H1 (cell line): ENCODE measurements at regions not wholly inside any gene's neighbourhood (a gene's known extent, or its start where the extent isn't known, plus 50 kb on each side); places are given as distances from the start of the nearest gene placed in this dataset.

ENCODE experiments used
- CTCF ChIA-PET: fragments of 300-600 bp; sonication (Branson Sonifier 250); formaldehyde crosslinking; loops from one replicate; lab custom pipeline; 2021; ENCODE audit not compliant: partially characterized antibody; lab: Charles Lee
- POLR2A ChIA-PET: fragments of 300-600 bp; sonication (Branson Sonifier 250); formaldehyde crosslinking; loops from one replicate; lab custom pipeline; 2021; ENCODE audit warnings: inconsistent platforms; ENCODE audit not compliant: partially characterized antibody; lab: Charles Lee
- DNase-seq, 2 experiments: peaks; one replicate each; pipeline versions ENCODE4 v3.0.0 to v3.0.0-alpha.2; 2010 to 2022; ENCODE audit warnings: low spot score in 2 of 2, low read depth in 1 of 2, mixed read lengths in 1 of 2
- FAIRE-seq: peaks from 2 replicates; lab custom pipeline; 2011; peaks lifted over from hg19 to GRCh38; lab: Jason Lieb, UNC
- H2AFZ ChIP-seq: 2 replicates; pipeline ENCODE4 v1.8.1; 2012; ENCODE audit warnings: low read length, inconsistent platforms
- H2AK5ac ChIP-seq: 2 replicates; pipeline ENCODE4 v1.6.1; 2013; ENCODE audit warnings: low read depth, low read length
- H2BK120ac ChIP-seq: replicated peaks from 2 replicates; pipeline ENCODE3; 2013; ENCODE audit warnings: low read depth, low read length, inconsistent platforms
- H2BK12ac ChIP-seq: 2 replicates; pipeline ENCODE4 v1.6.1; 2013; ENCODE audit warnings: low read depth, low read length
- H2BK15ac ChIP-seq: 2 replicates; pipeline ENCODE4 v1.6.1; 2013; ENCODE audit warnings: low read length
- H2BK20ac ChIP-seq: 2 replicates; pipeline ENCODE4 v1.6.1; 2013; ENCODE audit warnings: low read length
- H2BK5ac ChIP-seq: 2 replicates; pipeline ENCODE4 v1.6.1; 2013; ENCODE audit warnings: low read depth, low read length
- H3K14ac ChIP-seq: 2 replicates; pipeline ENCODE4 v1.6.1; 2013; ENCODE audit warnings: inconsistent platforms; ENCODE audit not compliant: insufficient read length
- H3K18ac ChIP-seq: 2 replicates; pipeline ENCODE4 v1.6.1; 2013; ENCODE audit warnings: low read length; ENCODE audit errors: extremely low read depth
- H3K23ac ChIP-seq: 2 replicates; pipeline ENCODE4 v1.6.1; 2013; ENCODE audit warnings: inconsistent platforms; ENCODE audit not compliant: insufficient read length
- H3K23me2 ChIP-seq: 2 replicates; pipeline ENCODE4 v1.6.1; 2013; ENCODE audit warnings: low read depth, low read length
- H3K27ac ChIP-seq: 2 replicates; pipeline ENCODE4 v1.6.1; 2011; ENCODE audit warnings: low read depth, low read length, inconsistent platforms
- H3K27me3 ChIP-seq, 4 experiments: replicated peaks in 1 of 4; 1 replicate in 1 of 4; 2 replicates in 3 of 4; pipeline versions ENCODE4 v1.6.1 to v1.8.1; 2011 to 2013; ENCODE audit warnings: low read length in 3 of 4, mild to moderate bottlenecking in 3 of 4, inconsistent platforms in 2 of 4, mixed read lengths in 2 of 4, moderate library complexity in 1 of 4; ENCODE audit not compliant: control insufficient read depth in 3 of 4, insufficient read depth in 3 of 4; ENCODE audit errors: extremely low read depth in 1 of 4
- H3K36me3 ChIP-seq, 4 experiments: 2 replicates each; pipeline versions ENCODE4 v1.6.1 to v1.8.1; 2011 to 2013; ENCODE audit warnings: mild to moderate bottlenecking in 4 of 4, low read length in 3 of 4, moderate library complexity in 2 of 4, control low read depth in 1 of 4, inconsistent platforms in 1 of 4; ENCODE audit not compliant: insufficient read depth in 4 of 4, control insufficient read depth in 2 of 4
- H3K4ac ChIP-seq: replicated peaks from 2 replicates; pipeline ENCODE3; 2013; ENCODE audit warnings: low read length, low read depth, mixed read lengths, inconsistent platforms; ENCODE audit not compliant: insufficient read length
- H3K4me1 ChIP-seq, 4 experiments: replicated peaks in 1 of 4; 1 replicate in 1 of 4; 2 replicates in 3 of 4; pipeline versions ENCODE4 v1.6.1 to v1.8.1; 2011 to 2013; ENCODE audit warnings: low read length in 3 of 4, inconsistent platforms in 2 of 4, mixed read lengths in 1 of 4; ENCODE audit not compliant: insufficient read depth in 4 of 4, control insufficient read depth in 3 of 4
- H3K4me2 ChIP-seq, 2 experiments: 2 replicates each; pipeline versions ENCODE4 v1.6.1 to v1.8.1; 2011 to 2013; ENCODE audit warnings: low read depth in 2 of 2, low read length in 2 of 2, control low read depth in 1 of 2, inconsistent platforms in 1 of 2, mild to moderate bottlenecking in 1 of 2; ENCODE audit not compliant: insufficient read depth in 1 of 2
- H3K4me3 ChIP-seq, 4 experiments: fragments of 200-600, 300-600 bp in 1 of 4; sonication (generic), shearing (Covaris generic), sonication (Bioruptor Twin) in 1 of 4; 2 replicates each; pipeline versions ENCODE4 v1.5.1 to v1.8.1; 2011 to 2016; ENCODE audit warnings: low read length in 4 of 4, low read depth in 3 of 4, control low read depth in 2 of 4, inconsistent platforms in 2 of 4, mild to moderate bottlenecking in 2 of 4, mixed read lengths in 1 of 4, moderate library complexity in 1 of 4; ENCODE audit not compliant: insufficient read depth in 2 of 4; ENCODE audit errors: extremely low read depth in 1 of 4
- H3K56ac ChIP-seq: replicated peaks from 2 replicates; pipeline ENCODE3; 2013; ENCODE audit warnings: low read depth, mild to moderate bottlenecking, mixed read lengths, low read length, inconsistent platforms; ENCODE audit not compliant: insufficient read length
- H3K79me1 ChIP-seq: 2 replicates; pipeline ENCODE4 v1.6.1; 2013; ENCODE audit warnings: low read depth, low read length, control low read depth
- H3K79me2 ChIP-seq, 2 experiments: 2 replicates each; pipeline versions ENCODE4 v1.6.1 to v1.8.1; 2012 to 2013; ENCODE audit warnings: low read length in 2 of 2, mild to moderate bottlenecking in 2 of 2, inconsistent platforms in 1 of 2; ENCODE audit not compliant: insufficient read depth in 2 of 2, control insufficient read depth in 1 of 2
- H3K9ac ChIP-seq, 4 experiments: replicated peaks in 1 of 4; 1 replicate in 1 of 4; 2 replicates in 3 of 4; pipeline versions ENCODE4 v1.6.1 to v1.8.1; 2011 to 2013; ENCODE audit warnings: low read depth in 3 of 4, low read length in 3 of 4, control low read depth in 2 of 4, mild to moderate bottlenecking in 2 of 4, moderate library complexity in 2 of 4, inconsistent platforms in 1 of 4; ENCODE audit errors: extremely low read depth in 1 of 4
- H3K9me3 ChIP-seq, 2 experiments: 2 replicates each; pipeline versions ENCODE4 v1.6.1 to v1.8.1; 2012 to 2013; ENCODE audit warnings: mild to moderate bottlenecking in 2 of 2, moderate library complexity in 2 of 2, control low read depth in 1 of 2, inconsistent platforms in 1 of 2, low read depth in 1 of 2, low read length in 1 of 2, mixed read lengths in 1 of 2; ENCODE audit not compliant: insufficient read depth in 2 of 2
- H4K20me1 ChIP-seq, 2 experiments: replicated peaks in 1 of 2; 2 replicates each; pipeline versions ENCODE3 to v1.8.1; 2011 to 2013; ENCODE audit warnings: inconsistent platforms in 2 of 2, low read length in 2 of 2, mild to moderate bottlenecking in 1 of 2; ENCODE audit not compliant: insufficient read depth in 2 of 2, control insufficient read depth in 1 of 2
- H4K5ac ChIP-seq: 2 replicates; pipeline ENCODE4 v1.6.1; 2013; ENCODE audit warnings: low read length, low read depth, mixed read lengths, inconsistent platforms; ENCODE audit not compliant: insufficient read length
- H4K8ac ChIP-seq: 2 replicates; pipeline ENCODE4 v1.8.0; 2013; ENCODE audit warnings: mild to moderate bottlenecking, moderate library complexity, low read length, inconsistent platforms; ENCODE audit not compliant: insufficient read depth; ENCODE audit errors: extremely low read depth
- H4K91ac ChIP-seq: replicated peaks from 2 replicates; pipeline ENCODE3; 2013; ENCODE audit warnings: low read length, mixed read lengths, inconsistent platforms; ENCODE audit not compliant: insufficient read length
- ASH2L ChIP-seq: fragments of 200-600, 300-600 bp; sonication (generic); IDR thresholded peaks from one replicate; pipeline ENCODE4 v1.7.1; 2017; ENCODE audit warnings: low read length
- CTCF ChIP-seq, 3 experiments: IDR thresholded peaks; 1 replicate in 2 of 3; 2 replicates in 1 of 3; pipeline versions ENCODE4 v1.5.1 to v1.6.1; 2011; ENCODE audit warnings: low read length in 3 of 3, mild to moderate bottlenecking in 3 of 3, inconsistent platforms in 2 of 3, low read depth in 1 of 3, moderate library complexity in 1 of 3; ENCODE audit not compliant: insufficient read depth in 1 of 3; ENCODE audit errors: control extremely low read depth in 1 of 3
- RAD21 ChIP-seq, 2 experiments: IDR thresholded peaks in 1 of 2; conservative IDR thresholded peaks in 1 of 2; 2 replicates each; pipeline ENCODE4 v1.6.1; 2011; ENCODE audit warnings: low read depth in 2 of 2, low read length in 2 of 2, improper control_type of control experiment in 1 of 2, inconsistent platforms in 1 of 2, mild to moderate bottlenecking in 1 of 2, moderate library complexity in 1 of 2
- RFX5 ChIP-seq: IDR thresholded peaks from 2 replicates; pipeline ENCODE4 v1.6.1; 2011; ENCODE audit warnings: low read depth, low read length, improper control_type of control experiment, borderline replicate concordance
- SP4 ChIP-seq: IDR thresholded peaks from 2 replicates; pipeline ENCODE4 v1.6.1; 2012; ENCODE audit warnings: low read length, inconsistent platforms
- WGBS, 2 experiments: shearing (Covaris generic) in 1 of 2; methylation state at CpG; one replicate each; pipeline versions ENCODE4 v1.1.6 to v1.1.7; 2013 to 2015; ENCODE audit warnings: low lambda C conversion rate in 2 of 2, mixed read lengths in 2 of 2, inconsistent platforms in 1 of 2, low coverage in 1 of 2, missing lambda C conversion rate in 1 of 2; ENCODE audit not compliant: insufficient replicate concordance in 2 of 2, insufficient coverage in 1 of 2, insufficient read length in 1 of 2; ENCODE audit errors: extremely low coverage in 1 of 2, missing lambda C conversion rate in 1 of 2; 5-methylcytosine and 5-hydroxymethylcytosine counted together

DNA sequence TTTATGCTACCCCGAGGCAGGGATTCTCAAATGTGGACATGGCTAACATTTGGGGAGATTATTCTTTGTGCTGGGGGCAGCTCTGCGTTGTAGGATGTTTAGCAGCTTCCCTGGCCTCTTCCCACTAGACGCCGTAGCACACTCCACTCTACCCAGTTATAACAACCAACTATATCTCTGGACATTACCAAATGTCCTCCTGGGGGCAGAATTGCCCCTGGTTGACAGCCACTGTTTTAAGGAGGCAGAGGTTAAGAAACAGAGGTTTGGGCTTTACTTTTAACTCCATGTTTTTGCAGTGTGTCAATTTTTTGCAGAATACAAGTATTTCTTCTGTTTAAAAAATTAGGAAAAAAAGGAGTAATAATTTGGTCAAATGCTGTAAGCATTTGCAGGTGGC lies 56.2 kb upstream of the BMP6 start:
- no peak overlapping the region for H3K4me3 ChIP-seq
- H2BK5ac ChIP-seq: no peak overlapping the region
- H2AK5ac ChIP-seq: no peak overlapping the region
- H3K18ac ChIP-seq: no peak overlapping the region
- H3K4me2 ChIP-seq: no peak overlapping the region
- H3K14ac ChIP-seq: no peak overlapping the region
- no peaks in the 10 kb centered on the region for H3K79me1 ChIP-seq
- no peaks in the 10 kb centered on the region for H3K9me3 ChIP-seq
- CTCF ChIA-PET: interaction anchor here (0.6 to 2.2 kb wide), 6 partner anchors 28 to 202 kb away, joined by 3 to 8 read pairs (median 4); no protein-coding TSS in a partner anchor
- H2AFZ ChIP-seq: no peak overlapping the region
- H3K4ac ChIP-seq: no peak overlapping the region
- POLR2A ChIA-PET: no interaction called here
- H4K8ac ChIP-seq: no peak overlapping the region
- no peak overlapping the region for H2BK120ac ChIP-seq
- FAIRE-seq (no peak), DNase-seq (no peak)
- H3K79me2 ChIP-seq: no peaks in the 10 kb centered on the region
- H3K56ac ChIP-seq: no peak overlapping the region
- H3K27ac ChIP-seq: no peak overlapping the region
- H4K20me1 ChIP-seq: no peaks in the 10 kb centered on the region
- H2BK20ac ChIP-seq: no peak overlapping the region
- WGBS, 2 experiments: 87% methylated on average over 4 of the region's 4 CpGs; no CpG with 5 or more reads in 1 of the 2 experiments
- H4K5ac ChIP-seq: no peak overlapping the region
- H3K4me1 ChIP-seq: peaks cover 0 to 4% (median under 1%) of the 10 kb centered on the region in 4 experiments; a peak in 2 of 7 replicates
- no peaks in the 10 kb centered on the region; the same call in 1 of the 2 replicates for H3K23me2 ChIP-seq
- H3K27me3 ChIP-seq: no peaks in the 10 kb centered on the region
- H3K9ac ChIP-seq: no peak overlapping the region
- no peak overlapping the region for H4K91ac ChIP-seq
- H2BK12ac ChIP-seq: no peak overlapping the region
- no peak for TF ChIP-seq RFX5
- no peak for TF ChIP-seq ASH2L
- TF ChIP-seq CTCF (IDR thresholded peaks at IDR 0.05; ENCODE audit: control extremely low read depth in 1 of 3, insufficient read depth in 1 of 3, low read depth in 1 of 3, low read length in 3 of 3): peak in 2 of 3 experiments; percentile 24 to 30; a peak in 2 of 4 replicates
- TF ChIP-seq SP4: no peak
- peak; percentile 53 to 67 for TF ChIP-seq RAD21 (IDR thresholded peaks at IDR 0.05 in 1 of 2, conservative IDR thresholded peaks at IDR 0.05 in 1 of 2; ENCODE audit: low read depth in 2 of 2, low read length in 2 of 2)
- no peak overlapping the region for H2BK15ac ChIP-seq
- H3K36me3 ChIP-seq: no peaks in the 10 kb centered on the region
- H3K23ac ChIP-seq: no peak overlapping the region
